ENCODE measurements at regions not wholly inside any gene's neighbourhood (a gene's known extent, or its start where the extent isn't known, plus 50 kb on each side); places are given as distances from the start of the nearest gene placed in this dataset.
"Not testable (repeated sequence)": the region's sequence is repeated elsewhere in the genome, so short reads cannot be mapped to it uniquely, and the experiment has no call there.

GRCh38 chr5:126139086-126139485 lies 284.1 kb upstream of the GRAMD2B start:
- Histone ChIP-seq H3K9ac (ENCODE audit: insufficient read depth in 1 of 2, low read length in 2 of 2) (no peak overlapping the region), H3K27me3 (ENCODE audit: control insufficient read depth in 3 of 3, insufficient read depth in 3 of 3, low read length in 2 of 3) (no peaks in the 10 kb centered on the region), H3K9me3 (ENCODE audit: control insufficient read depth in 4 of 4, insufficient read depth in 3 of 4, low read length in 3 of 4) (no peaks in the 10 kb centered on the region), H3K4me3 (no peak overlapping the region), H3K36me3 (ENCODE audit: control insufficient read depth in 4 of 4, insufficient read depth in 4 of 4, low read length in 4 of 4) (no peaks in the 10 kb centered on the region), H3K4me1 (ENCODE audit: control insufficient read depth in 5 of 5, insufficient read depth in 5 of 5, low read length in 5 of 5) (peaks cover 0 to 4% (median 0%) of the 10 kb centered on the region in 5 donors), H3K27ac (ENCODE audit: low read depth in 1 of 2, low read length in 1 of 2) (no peak overlapping the region)
- no peak for ATAC-seq (ENCODE audit: insufficient read depth, low FRiP score)
- DNase-seq: no peak
- TF ChIP-seq CTCF (IDR thresholded peaks at IDR 0.05; ENCODE audit: control extremely low read depth, extremely low read depth): no peak
- WGBS, 2 donors: 78 to 83% methylated on average over 2 of the region's 2 CpGs

- ATAC-seq (ENCODE audit: insufficient read depth, low FRiP score): no peak
- no peak for DNase-seq
- WGBS, 2 donors: 39 to 52% methylated on average over 5 of the region's 5 CpGs
- Histone ChIP-seq H3K4me3 (no peak overlapping the region), H3K9ac (ENCODE audit: insufficient read depth in 1 of 2, low read length in 2 of 2) (no peak overlapping the region), H3K27ac (ENCODE audit: low read depth in 1 of 2, low read length in 1 of 2) (no peak overlapping the region), H3K36me3 (ENCODE audit: control insufficient read depth in 4 of 4, insufficient read depth in 4 of 4, low read length in 4 of 4) (no peaks in the 10 kb centered on the region), H3K4me1 (ENCODE audit: control insufficient read depth in 5 of 5, insufficient read depth in 5 of 5, low read length in 5 of 5) (peaks cover 0 to 4% (median 0%) of the 10 kb centered on the region in 5 donors), H3K27me3 (ENCODE audit: control insufficient read depth in 3 of 3, insufficient read depth in 3 of 3, low read length in 2 of 3) (no peaks in the 10 kb centered on the region), H3K9me3 (ENCODE audit: control insufficient read depth in 4 of 4, insufficient read depth in 3 of 4, low read length in 3 of 4) (no peaks in the 10 kb centered on the region)
- TF ChIP-seq CTCF (IDR thresholded peaks at IDR 0.05; ENCODE audit: control extremely low read depth, extremely low read depth): no peak
Measured at GRCh38 chr5:126139773-126140172, 283.4 kb upstream of the GRAMD2B start.

GRCh38 chr5:126143622-126144021 lies 279.6 kb upstream of the GRAMD2B start:
- Histone ChIP-seq H3K9ac (ENCODE audit: insufficient read depth in 1 of 2, low read length in 2 of 2) (no peak overlapping the region), H3K4me3 (no peak overlapping the region), H3K9me3 (ENCODE audit: control insufficient read depth in 4 of 4, insufficient read depth in 3 of 4, low read length in 3 of 4) (no peaks in the 10 kb centered on the region), H3K36me3 (ENCODE audit: control insufficient read depth in 4 of 4, insufficient read depth in 4 of 4, low read length in 4 of 4) (no peaks in the 10 kb centered on the region), H3K27ac (ENCODE audit: low read depth in 1 of 2, low read length in 1 of 2) (no peak overlapping the region), H3K4me1 (ENCODE audit: control insufficient read depth in 5 of 5, insufficient read depth in 5 of 5, low read length in 5 of 5) (no peaks in the 10 kb centered on the region), H3K27me3 (ENCODE audit: control insufficient read depth in 3 of 3, insufficient read depth in 3 of 3, low read length in 2 of 3) (no peaks in the 10 kb centered on the region)
- DNase-seq: no peak
- TF ChIP-seq CTCF (IDR thresholded peaks at IDR 0.05; ENCODE audit: control extremely low read depth, extremely low read depth): no peak
- WGBS, 2 donors: 55 to 74% methylated on average over 2 of the region's 2 CpGs
- no peak for ATAC-seq (ENCODE audit: insufficient read depth, low FRiP score)

- not testable (repeated sequence) for H3K9me3 ChIP-seq (ENCODE audit: control insufficient read depth in 4 of 4, insufficient read depth in 3 of 4, low read length in 3 of 4)
Measured at GRCh38 chr5:126150319-126150718, 272.9 kb upstream of the GRAMD2B start.

GRCh38 chr5:126155298-126155697 lies 267.9 kb upstream of the GRAMD2B start:
- not testable (repeated sequence) for H3K4me1 ChIP-seq (ENCODE audit: control insufficient read depth in 5 of 5, insufficient read depth in 5 of 5, low read length in 5 of 5); H3K27me3 ChIP-seq (ENCODE audit: control insufficient read depth in 3 of 3, insufficient read depth in 3 of 3, low read length in 2 of 3); H3K9ac ChIP-seq (ENCODE audit: insufficient read depth in 1 of 2, low read length in 2 of 2); H3K27ac ChIP-seq (ENCODE audit: low read depth in 1 of 2, low read length in 1 of 2); H3K4me3 ChIP-seq; DNase-seq; ATAC-seq (ENCODE audit: insufficient read depth, low FRiP score); H3K36me3 ChIP-seq (ENCODE audit: control insufficient read depth in 4 of 4, insufficient read depth in 4 of 4, low read length in 4 of 4)
- 91 to 94% methylated on average over 12 of the region's 12 CpGs for WGBS, 2 donors
- H3K9me3 ChIP-seq (ENCODE audit: control insufficient read depth in 4 of 4, insufficient read depth in 3 of 4, low read length in 3 of 4): peaks cover 0 to 14% (median 2%) of the 10 kb centered on the region in 4 donors

More at GRCh38 chr5:126150319-126150718, 272.9 kb upstream of the GRAMD2B start:
- not testable (repeated sequence) for H3K4me3 ChIP-seq; H3K36me3 ChIP-seq (ENCODE audit: control insufficient read depth in 4 of 4, insufficient read depth in 4 of 4, low read length in 4 of 4); ATAC-seq (ENCODE audit: insufficient read depth, low FRiP score); H3K9ac ChIP-seq (ENCODE audit: insufficient read depth in 1 of 2, low read length in 2 of 2); H3K4me1 ChIP-seq (ENCODE audit: control insufficient read depth in 5 of 5, insufficient read depth in 5 of 5, low read length in 5 of 5); H3K27me3 ChIP-seq (ENCODE audit: control insufficient read depth in 3 of 3, insufficient read depth in 3 of 3, low read length in 2 of 3); H3K27ac ChIP-seq (ENCODE audit: low read depth in 1 of 2, low read length in 1 of 2); DNase-seq
- WGBS, 2 donors: 81 to 93% methylated on average over 2 of the region's 3 CpGs

Data from lung (tissue), 11 donors.